HG03342 (cell line): ENCODE measurements at regions not wholly inside any gene's neighbourhood (a gene's known extent, or its start where the extent isn't known, plus 50 kb on each side); places are given as distances from the start of the nearest gene placed in this dataset.

Experiments
- ATAC-seq: cut with Tn5 transposase; IDR thresholded peaks from one replicate; pipeline ENCODE4 v1.9.1; 2021; ENCODE audit warnings: mild to moderate bottlenecking, moderate library complexity; ENCODE audit not compliant: unreplicated experiment

DNA sequence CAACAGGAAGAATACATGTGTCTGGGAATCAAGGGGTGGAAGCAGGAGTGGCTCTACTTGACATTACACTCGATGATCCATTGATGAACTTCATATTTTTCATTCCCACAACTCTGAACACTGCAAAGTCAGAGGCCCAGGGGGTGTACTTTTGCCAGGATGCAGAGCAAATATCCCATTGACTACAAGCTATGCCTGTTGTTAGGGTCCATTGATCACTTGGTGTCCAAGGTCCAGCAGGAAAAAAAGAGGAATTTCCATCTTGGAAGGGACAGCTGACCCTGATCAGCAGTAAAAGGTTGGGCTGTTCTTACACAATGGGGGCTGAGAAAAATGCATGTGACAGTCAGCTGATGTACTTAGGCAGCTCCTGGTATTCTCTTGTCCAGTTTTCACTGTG is 118.5 kb upstream of the MAP1B start:
- no peak for ATAC-seq

DNA sequence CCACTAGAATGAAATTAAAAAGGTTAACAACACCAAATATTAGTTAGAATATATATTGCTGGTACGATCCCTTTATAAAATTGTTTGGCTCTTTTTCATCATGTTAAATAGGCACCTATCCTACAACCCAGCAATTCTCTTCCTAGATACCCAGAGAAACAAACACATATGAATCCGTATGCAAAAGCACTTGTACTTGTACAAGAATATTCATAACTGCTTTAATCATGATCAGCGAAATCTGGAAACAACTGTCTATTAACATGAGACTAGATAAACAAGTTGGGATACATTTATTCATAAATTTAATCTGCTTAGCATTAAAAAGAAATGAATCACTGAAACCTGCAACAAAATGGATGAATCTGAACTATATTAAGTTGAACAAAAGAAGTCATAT is 113.7 kb upstream of the MAP1B start:
- ATAC-seq = no peak

DNA sequence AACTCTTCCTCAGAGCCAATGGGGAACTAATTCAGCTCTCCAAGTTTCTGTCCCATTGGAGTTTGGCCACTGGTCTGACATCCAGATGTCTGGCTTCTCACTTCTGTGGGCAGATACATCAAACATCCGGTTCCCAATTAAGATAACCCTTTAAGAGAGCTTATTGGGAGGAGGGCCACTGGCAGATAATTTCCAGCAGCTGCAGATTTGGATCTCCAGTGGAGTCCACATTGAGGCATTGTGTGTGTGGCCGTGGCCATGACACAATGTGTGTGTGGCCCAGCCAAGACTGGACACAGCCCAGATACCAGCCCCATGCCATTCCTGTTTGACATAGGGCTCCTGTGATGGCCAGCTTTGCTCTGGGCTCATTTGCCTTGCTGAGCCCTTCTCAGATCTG is 110.5 kb upstream of the MAP1B start:
- ATAC-seq = no peak

DNA sequence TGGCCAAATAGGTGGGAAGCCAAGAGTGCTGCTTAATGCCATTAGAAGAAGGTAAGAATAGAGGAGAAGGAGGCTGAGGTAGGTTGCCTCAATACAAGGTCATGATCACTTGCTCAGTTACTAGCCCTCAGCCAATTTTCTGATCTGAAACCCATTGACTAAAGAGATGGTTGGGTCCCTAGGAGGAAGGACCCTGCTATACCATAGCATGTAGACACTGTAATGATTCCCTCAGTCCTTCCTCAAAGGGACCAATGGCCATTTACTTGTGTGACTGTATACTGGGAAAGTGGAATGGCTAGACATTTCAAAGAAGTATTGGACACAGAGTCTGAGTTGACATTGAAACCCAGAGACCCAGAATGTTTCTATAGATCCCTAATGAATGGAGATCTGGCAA is 108.5 kb upstream of the MAP1B start:
- ATAC-seq = no peak

DNA sequence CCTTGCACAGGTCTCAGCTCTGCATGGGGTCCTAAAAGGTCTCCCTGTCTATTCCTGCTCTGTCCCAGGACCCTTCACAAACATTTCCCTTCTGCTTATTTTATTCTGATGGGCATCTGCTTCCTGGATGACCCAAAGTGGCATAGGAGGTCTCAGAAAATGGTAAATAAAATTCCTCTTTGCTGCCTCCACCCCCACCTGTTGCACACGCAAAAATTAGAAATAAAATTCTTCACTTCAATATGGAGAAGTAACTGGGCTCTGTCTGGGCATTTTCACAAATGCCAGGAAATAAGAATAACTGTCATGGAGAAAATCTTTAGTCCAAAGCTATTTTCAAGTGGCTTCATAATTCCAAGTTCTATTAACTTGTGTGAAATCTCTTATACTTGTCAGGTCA is 106.6 kb upstream of the MAP1B start:
- no peak for ATAC-seq

DNA sequence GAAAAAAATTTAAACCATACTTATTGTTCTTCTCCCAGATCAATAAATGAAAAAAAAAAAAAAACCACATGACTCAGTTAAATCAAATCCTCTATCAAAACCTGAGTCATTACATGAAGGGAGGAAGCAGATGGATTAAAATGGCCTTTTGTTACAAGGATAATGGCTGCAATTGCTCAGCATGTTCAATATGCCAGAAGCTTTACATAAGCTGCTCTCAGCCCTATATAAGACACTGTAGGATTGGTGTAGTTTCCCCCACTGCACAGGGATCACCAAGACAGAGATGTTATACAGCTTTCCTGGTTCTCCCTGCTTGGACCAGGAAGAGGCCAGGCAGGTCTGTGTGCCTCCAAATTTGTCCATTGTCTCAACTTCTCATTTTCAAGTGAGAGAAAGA is 101.6 kb upstream of the MAP1B start:
- no peak for ATAC-seq

DNA sequence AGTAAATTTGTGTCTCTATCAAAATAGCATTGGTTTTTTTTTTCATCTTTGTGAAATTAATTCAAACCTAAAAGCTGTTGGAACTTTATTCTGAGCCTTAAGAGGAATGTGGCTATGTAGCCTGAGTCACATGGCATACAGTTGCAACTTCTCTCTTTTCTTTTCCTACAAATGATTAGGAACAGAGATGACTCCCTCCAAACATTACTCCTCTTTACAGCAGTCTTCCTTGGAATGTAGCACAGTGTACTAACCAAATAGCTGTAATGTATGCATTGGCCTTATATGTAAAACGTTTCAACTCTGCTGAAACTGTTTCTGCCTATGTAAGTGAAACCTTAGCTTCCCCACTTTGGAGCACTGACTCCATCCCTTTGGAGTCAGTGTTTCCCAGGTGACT is 100.9 kb upstream of the MAP1B start:
- ATAC-seq = no peak

DNA sequence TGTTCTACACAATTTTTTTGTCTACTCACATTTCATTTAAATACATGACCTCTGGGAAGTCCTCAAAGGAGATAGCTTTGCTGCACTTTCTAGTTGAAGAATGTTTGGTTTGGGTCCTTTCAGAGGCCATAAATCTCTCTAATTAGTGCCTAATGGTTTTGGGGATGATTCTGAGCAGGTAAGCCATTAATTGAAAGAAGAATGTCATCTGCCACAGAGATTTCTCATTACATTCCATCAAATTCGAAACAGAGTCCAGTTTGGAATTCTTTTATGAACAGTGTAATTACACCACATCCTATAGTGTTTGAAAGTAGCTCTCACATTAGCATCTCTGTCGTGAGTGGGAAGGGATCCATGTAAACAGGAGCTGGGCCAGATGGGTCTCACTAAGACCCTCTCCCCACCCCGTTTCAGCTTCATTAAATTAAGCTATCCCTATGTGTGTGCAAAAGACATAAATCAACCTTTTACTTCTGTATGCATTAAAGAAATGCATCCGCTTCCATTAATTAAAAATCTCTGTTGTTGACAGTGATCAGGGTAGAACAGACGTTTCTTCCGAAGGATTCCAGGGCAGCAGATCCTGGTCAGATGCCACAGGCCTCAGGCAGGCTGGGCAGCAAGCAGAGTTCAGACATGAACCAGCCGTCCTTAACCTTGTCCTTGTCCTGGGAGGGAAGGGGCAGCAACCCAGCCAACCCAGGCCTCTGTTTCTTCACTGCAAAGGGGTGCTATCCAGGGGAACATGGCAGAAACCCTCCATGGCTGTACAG is 99.8 kb upstream of the MAP1B start:
- ATAC-seq = no peak

DNA sequence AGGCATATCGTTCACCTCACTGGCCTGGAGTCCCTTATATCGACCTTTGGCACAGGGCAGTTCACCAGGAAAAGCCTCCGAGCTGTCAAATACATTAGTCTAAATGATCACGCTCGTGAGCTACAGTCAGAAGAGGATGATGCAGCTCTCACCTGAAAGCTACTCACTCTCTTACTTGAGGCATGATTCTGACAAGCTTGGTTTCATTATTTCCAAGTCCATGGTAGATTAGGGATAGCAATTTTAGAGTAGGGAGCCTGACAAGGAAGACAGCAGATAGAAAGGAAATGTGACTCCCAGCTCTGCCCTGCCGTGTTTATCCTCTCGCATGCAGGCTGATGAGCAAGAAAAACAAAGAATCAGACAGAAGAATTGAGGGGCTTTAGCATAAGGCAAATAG is 98.0 kb upstream of the MAP1B start:
- no peak for ATAC-seq

DNA sequence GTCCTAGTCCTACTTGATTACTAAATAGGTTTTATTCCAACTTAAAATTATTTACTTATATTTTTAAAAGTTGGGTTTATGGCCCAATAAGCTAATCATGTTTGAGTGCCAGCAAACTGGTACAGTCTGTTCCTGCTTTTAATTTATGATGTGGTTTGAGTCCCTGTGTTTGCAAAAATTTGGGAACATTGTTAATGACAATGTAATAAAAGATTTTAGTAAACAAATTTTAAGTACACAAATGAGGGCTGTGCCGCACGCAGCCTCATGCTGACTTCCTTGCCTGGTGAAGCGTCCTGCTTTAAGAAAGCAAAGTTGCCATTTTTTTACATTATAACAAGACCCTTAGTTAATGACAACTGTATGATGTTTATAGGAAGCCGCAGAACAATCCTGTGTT is 96.8 kb upstream of the MAP1B start:
- no peak for ATAC-seq

DNA sequence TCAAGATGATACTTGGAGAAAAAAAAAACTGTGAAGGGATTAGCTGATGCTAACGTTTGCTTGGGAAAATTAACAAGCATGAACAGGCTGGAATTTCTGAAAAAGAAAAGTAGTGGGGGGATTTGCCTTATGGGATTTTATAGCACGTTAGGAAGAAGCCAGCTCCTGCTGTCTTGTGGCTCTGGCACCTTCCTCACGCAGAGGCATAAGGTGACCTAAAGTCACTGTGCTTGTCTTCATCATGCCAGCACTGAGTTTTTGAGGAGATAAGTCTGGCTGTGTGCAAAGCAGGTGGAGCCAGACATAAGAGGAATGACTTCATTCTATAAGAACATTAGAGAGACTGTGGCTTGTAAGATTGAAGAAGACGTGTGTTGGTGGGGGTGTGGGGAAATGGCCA is 94.4 kb upstream of the MAP1B start:
- no peak for ATAC-seq

DNA sequence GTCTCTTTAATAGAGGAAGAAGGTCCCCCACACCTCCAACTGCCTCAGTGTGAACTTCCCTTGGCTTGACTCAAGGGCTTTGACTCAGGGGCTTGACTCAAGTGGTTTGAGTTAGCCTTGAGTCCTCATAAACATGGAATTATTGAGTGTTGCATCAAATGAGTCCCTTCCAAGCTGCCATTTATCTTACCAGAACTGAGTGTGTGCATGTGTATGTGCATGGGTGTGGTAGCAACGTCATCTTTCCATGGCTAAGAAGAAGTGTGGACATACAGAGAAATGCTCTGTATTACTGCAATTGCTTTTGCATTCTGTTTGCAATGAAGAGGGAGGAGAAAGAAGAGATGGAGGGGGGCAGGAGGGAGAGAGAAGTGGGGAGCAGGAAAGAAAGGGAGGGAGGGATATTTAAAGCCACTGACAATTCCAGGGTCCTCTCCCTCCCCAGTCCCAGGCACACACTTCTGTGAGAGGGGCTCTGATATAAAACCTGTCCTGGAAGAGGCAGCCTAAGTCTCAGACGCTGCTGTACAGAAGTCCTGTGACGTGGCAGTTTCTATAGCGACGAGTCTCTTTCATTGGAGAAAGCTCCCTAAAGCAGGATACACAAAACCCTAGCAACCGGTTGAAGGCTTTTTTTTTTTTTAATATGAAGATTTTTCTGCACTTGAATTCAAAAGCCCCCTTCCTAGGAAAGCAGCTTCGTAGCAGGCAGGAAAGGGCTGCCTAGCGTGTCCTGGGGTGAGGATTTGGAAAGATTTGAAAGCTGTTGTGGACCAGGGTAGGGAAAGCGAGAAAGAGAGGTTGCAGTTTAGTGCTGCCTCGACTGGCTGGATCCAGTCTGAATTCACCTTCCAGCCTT is 93.3 kb upstream of the MAP1B start:
- ATAC-seq = no peak

DNA sequence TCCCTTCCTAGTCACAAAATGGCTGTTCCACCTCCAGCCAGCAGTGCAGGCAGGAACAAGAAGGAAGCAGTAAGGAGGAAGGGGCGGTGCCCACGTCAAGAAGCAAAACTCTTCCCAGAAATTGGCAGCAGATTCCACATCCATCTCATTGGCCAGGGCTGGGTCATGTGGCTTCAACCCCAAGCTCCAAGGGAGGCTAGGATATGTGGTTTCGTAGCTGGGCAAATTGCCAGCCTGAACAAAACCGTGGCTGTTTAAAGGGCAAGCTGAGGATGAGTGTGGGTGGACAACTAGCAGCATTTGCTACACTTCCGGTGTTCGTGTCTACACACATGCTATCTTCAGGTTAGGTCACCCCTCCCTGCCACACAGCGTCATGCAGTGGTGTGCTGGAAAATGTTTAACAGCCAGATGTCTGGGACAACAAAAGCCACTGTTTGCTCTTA is 92.1 kb upstream of the MAP1B start:
- no peak for ATAC-seq

DNA sequence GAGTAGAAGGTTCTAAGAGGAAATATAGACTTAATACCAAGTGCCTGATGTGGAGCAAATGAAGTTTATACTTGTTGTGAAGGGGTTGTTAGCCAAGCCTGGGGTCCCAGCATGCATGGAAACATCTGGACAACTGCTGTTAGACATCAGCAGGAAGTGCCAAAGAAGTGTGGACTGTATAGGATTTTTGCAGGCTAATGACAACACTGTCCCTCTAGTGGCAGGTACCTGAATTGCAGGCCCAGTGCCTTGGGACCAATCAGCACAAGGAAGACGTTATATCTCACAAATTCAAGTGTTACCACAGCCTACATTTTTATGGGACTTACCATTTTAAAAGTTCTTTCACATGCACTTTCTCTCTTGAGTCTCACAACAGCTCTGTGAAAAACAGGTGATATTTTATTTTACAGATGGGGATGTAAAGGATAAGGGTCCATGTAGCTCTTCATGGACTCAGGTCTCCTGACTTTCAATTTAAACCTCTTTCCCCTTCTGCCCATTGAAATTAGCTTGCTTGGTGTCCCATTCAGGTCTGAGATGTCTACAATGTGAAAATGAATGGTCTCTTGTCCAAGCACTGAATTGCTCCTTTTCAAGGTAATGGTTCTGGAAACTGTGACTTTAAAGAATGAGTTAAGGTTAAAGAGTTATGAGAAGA is 89.0 kb upstream of the MAP1B start:
- ATAC-seq = no peak

DNA sequence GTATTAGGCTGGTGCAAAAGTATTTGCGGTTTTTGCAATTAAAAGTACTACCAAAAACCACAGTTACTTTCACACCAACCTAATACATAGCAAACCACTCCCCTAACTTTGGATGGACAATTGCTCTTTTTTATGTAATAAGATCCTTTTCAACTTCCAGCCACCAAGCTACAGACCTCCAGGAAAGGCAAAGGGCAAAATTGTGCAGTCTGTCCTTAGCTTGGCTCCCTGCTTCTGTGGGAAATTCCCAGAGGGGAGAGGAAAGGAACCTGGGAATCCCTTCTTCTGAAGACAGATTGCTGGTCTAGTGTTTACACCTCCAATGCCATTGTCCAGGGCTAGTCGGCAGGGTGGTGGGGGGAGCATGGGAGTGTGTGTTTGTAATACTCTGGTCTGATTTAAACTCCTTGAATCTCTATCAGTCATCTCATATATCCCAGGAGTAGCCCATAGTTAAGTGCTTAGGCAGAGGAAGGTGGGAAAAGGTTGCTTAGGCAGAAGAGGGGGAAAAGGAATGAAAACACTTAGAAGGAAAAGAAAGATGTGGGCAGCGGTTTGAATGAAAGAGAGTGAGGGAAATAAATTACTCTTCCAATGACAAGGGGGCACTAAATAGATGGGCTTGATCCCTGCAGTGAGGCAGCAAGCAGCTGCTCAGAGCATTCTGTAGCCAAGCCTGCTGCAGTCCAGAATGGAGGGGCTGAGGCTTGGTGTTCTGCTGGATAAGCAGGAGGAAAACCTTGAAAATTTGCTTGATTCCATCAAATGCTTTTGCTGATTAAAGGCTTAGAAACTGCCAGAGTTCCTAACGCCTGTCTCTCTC is 86.9 kb upstream of the MAP1B start:
- no peak for ATAC-seq

DNA sequence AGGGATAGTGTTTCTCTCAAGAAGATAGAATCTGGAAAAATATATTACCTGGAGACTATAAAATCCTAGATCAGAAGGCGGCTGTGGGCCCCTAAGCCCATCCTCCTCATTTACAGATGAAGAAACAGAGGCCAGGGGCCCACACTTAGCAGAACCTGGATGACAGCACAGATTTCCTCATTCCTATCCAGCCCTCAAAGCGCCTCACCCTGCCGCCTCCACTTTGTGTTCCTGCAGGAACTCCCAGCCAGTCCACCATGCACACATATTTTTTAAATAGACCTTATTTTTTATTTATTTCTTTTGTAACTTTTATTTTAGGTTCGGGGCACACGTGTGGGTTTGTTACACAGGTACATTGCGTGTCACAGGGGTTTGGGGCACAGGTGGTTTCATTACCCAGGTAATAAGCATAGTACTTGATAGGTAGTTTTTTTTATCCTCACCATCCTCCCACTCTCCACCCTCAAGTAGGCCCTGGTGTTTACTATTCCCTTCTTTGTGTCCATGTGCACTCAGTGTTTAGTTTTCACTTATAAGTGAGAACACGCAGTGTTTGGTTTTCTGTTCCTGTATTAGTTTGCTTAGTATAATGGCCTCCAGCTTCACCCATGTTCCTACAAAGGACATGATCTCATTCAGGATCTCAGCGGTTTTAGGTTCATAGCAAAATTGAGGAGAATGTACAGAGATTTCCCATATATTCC is 85.5 kb upstream of the MAP1B start:
- no peak for ATAC-seq

DNA sequence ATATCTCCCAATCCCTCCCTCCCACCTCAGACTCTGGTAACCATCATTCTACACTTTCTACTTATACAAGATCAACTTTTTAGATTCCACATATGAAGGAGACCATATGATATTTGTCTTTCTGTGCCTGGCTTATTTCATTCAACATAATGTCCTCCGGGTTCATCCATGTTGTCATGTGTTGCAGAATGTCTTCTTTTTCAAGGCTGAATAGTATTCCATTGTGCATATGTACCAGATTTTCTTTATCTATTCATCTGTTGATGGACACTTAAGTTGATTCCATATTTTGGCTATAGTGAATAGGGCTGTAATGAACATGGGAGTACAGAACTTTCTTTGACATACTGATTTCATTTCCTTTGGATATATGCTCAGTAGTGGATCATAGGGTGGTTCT is 78.9 kb upstream of the MAP1B start:
- no peak for ATAC-seq

DNA sequence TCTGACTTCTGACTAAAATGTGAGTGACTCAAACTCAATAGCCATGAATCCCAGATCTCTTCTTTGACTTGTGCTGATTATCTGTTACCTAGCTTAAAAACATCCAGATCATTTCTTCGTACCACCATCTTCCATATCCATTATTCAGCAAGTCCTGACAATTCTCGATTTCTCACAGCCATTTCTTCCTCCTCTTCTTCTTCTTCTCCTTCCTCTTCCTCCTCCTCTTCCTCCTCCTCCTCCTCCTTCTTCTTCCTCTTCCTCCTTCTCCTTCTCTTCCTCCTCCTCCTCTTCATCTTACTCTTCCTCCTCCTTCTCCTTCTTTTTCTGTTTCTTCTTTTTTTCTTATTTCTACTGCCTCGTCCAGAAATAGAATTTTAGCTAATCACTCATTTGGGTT is 77.0 kb upstream of the MAP1B start:
- no peak for ATAC-seq

DNA sequence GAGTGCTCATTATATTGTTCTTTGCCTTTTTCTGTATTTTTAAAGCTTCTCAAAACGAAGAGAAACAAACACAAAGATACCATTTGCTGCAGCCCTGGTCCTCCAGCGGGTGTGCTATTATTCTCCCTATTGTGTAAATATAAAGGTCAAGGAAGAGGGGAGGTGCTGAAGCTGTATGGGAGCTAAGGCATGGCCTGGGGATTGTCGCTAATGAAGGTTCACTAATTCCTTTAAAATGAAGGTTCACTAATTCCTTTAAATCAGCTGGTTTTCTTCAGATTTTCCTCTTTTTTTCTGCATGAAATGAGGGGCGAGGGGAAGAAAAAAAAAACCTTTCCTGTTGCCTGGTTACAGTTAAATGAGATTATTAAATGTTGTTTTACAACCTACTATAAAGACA is 74.5 kb upstream of the MAP1B start:
- no peak for ATAC-seq

DNA sequence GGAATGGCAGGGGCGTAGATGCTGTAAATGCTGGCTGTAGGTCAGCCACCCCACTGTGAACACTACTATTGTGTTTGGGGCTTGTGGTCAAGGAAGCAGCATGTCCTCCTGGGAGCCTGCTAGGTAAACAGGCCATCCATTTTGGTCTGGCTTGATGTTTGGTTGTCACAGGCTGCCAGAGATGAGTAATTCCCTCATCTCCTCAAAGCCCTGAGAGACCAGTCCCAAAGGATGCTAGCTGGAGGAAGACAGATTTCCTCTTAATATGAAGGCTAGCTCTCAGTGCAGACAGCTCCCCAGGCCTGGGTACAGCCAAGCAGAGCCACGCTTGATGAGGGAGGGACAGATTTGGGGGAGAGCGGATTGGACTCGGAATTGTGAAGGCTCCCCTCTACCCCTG is 72.5 kb upstream of the MAP1B start:
- ATAC-seq = no peak
